Osteocyte (in vitro differentiated cells): ENCODE measurements at regions not wholly inside any gene's neighbourhood (a gene's known extent, or its start where the extent isn't known, plus 50 kb on each side); places are given as distances from the start of the nearest gene placed in this dataset.

ENCODE experiments used
- DNase-seq: peaks from one replicate; pipeline ENCODE4 v3.0.0; 2021; ENCODE audit warnings: mixed read lengths; ENCODE audit not compliant: unreplicated experiment; ENCODE audit errors: extremely low spot score
- H3K27ac Mint-ChIP-seq: one replicate; pipeline ENCODE4 v1.8.0; 2021; ENCODE audit warnings: mild to moderate bottlenecking, mixed read lengths; ENCODE audit not compliant: unreplicated experiment
- H3K27me3 Mint-ChIP-seq: one replicate; pipeline ENCODE4 v1.8.0; 2021; ENCODE audit warnings: mixed read lengths; ENCODE audit not compliant: unreplicated experiment
- H3K36me3 Mint-ChIP-seq: one replicate; pipeline ENCODE4 v1.8.0; 2021; ENCODE audit warnings: mixed read lengths; ENCODE audit not compliant: unreplicated experiment
- H3K4me1 Mint-ChIP-seq: one replicate; pipeline ENCODE4 v1.8.0; 2021; ENCODE audit warnings: mixed read lengths; ENCODE audit not compliant: unreplicated experiment
- H3K4me3 Mint-ChIP-seq: one replicate; pipeline ENCODE4 v1.8.0; 2021; ENCODE audit warnings: mild to moderate bottlenecking, moderate library complexity, mixed read lengths; ENCODE audit not compliant: unreplicated experiment
- H3K9me3 Mint-ChIP-seq: one replicate; pipeline ENCODE4 v1.8.0; 2021; ENCODE audit warnings: mixed read lengths; ENCODE audit not compliant: unreplicated experiment
- CTCF ChIP-seq: fragments of 200-600 bp; sonication (generic); IDR thresholded peaks from 2 replicates; pipeline ENCODE4 v1.5.0; 2021; ENCODE audit warnings: antibody characterized with exemption, mild to moderate bottlenecking, moderate library complexity

GRCh38 chr17:70336411-70336810 lies 167.1 kb downstream of the KCNJ2 start:
- no peaks in the 10 kb centered on the region for H3K36me3 Mint-ChIP-seq
- no peak overlapping the region for H3K27ac Mint-ChIP-seq
- no peaks in the 10 kb centered on the region for H3K4me1 Mint-ChIP-seq
- H3K4me3 Mint-ChIP-seq: no peak overlapping the region
- no peaks in the 10 kb centered on the region for H3K9me3 Mint-ChIP-seq
- H3K27me3 Mint-ChIP-seq: no peaks in the 10 kb centered on the region
- TF ChIP-seq CTCF: no peak
- no peak for DNase-seq

DNA sequence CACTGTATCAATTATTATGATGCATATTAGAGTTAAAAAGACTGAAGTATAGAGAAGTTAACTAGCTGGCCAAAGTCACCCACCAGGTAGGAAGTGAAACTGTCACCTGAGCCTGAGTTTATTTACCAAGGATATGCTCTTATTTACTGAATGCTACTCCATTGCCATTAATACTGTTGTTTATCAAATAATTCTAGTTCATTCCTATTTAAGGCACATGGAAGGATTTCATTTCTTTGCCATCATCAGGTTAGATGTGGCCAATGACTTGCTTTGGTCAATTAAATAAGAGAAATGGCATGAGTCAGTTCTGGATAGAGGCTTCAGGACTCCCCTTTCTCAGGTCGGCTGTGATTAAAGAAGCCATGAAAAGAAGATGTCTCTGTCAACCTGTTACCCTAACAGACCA lies 169.6 kb downstream of the KCNJ2 start:
- no peaks in the 10 kb centered on the region for H3K27me3 Mint-ChIP-seq
- TF ChIP-seq CTCF: no peak
- no peak overlapping the region for H3K27ac Mint-ChIP-seq
- no peaks in the 10 kb centered on the region for H3K36me3 Mint-ChIP-seq
- H3K4me1 Mint-ChIP-seq: peaks cover 2% of the 10 kb centered on the region
- no peak for DNase-seq
- H3K4me3 Mint-ChIP-seq: no peak overlapping the region
- H3K9me3 Mint-ChIP-seq: no peaks in the 10 kb centered on the region

GRCh38 chr17:70343114-70343513 lies 173.8 kb downstream of the KCNJ2 start:
- DNase-seq: no peak
- Mint-ChIP-seq H3K9me3 (no peaks in the 10 kb centered on the region), H3K4me1 (peaks cover 2% of the 10 kb centered on the region), H3K27ac (no peak overlapping the region), H3K36me3 (no peaks in the 10 kb centered on the region), H3K4me3 (no peak overlapping the region), H3K27me3 (no peaks in the 10 kb centered on the region)
- no peak for TF ChIP-seq CTCF

GRCh38 chr17:70344386-70345060 lies 175.2 kb downstream of the KCNJ2 start:
- H3K27ac Mint-ChIP-seq: no peak overlapping the region
- no peak for TF ChIP-seq CTCF
- DNase-seq: no peak
- H3K4me1 Mint-ChIP-seq: peaks cover 2% of the 10 kb centered on the region
- no peaks in the 10 kb centered on the region for H3K27me3 Mint-ChIP-seq
- no peaks in the 10 kb centered on the region for H3K9me3 Mint-ChIP-seq
- no peaks in the 10 kb centered on the region for H3K36me3 Mint-ChIP-seq
- H3K4me3 Mint-ChIP-seq: no peak overlapping the region

DNA sequence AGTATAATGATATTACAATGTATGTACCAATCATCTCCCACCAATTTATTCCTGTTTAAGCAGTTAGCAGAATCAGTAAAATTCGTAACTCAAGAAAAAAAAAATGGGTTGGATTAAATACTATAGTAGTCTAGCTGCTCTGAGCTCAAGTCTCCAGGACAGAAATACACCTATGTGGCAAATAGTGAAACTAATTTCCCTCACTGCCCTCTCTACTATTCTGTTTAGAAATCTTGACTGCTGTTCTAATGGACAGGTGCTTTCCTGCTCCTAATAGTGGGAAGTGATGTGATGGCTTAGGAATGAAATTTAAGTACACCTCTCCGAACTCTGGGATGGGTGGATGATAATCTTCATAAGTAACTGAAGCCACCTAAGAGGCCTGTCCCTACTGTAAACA lies 175.7 kb downstream of the KCNJ2 start:
- no peak for TF ChIP-seq CTCF

More for the DNA sequence above, 175.7 kb downstream of the KCNJ2 start:
- Mint-ChIP-seq H3K9me3 (no peaks in the 10 kb centered on the region), H3K27ac (no peak overlapping the region), H3K4me1 (peaks cover 2% of the 10 kb centered on the region), H3K36me3 (no peaks in the 10 kb centered on the region), H3K27me3 (no peaks in the 10 kb centered on the region), H3K4me3 (no peak overlapping the region)
- no peak for DNase-seq
